ENCODE measurements at regions not wholly inside any gene's neighbourhood (a gene's known extent, or its start where the extent isn't known, plus 50 kb on each side); places are given as distances from the start of the nearest gene placed in this dataset.

- DNase-seq = no peak
Observed at GRCh38 chr15:70547846-70548487, 215.4 kb downstream of the UACA start.

GRCh38 chr15:70545526-70545925, 217.8 kb downstream of the UACA start:
- DNase-seq = no peak

GRCh38 chr15:70541511-70541910, 221.8 kb downstream of the UACA start:
- no peak for DNase-seq

GRCh38 chr15:70539912-70540530, 223.3 kb downstream of the UACA start:
- DNase-seq = no peak

GRCh38 chr15:70539409-70539808, 223.9 kb downstream of the UACA start:
- DNase-seq = no peak

GRCh38 chr15:70538278-70538677, 225.1 kb downstream of the UACA start:
- DNase-seq = no peak

DNA sequence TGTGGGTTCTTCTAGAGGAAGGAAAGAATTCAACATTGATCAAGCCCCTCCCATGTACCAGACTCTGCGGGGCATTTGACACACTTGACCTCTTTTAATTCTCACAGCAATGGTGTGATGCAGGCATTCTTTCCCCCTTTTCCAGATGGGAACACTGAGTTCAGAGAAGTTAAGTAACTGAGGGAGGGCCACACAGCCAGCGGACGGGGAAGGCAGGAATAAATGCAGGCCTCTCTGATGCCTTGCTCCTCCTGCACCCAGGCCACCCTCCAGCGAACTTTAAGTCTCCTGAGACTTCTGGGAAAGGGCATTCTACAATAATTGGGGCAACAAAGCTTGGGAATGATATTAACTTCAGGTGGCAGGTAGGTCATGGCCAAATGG, 227.4 kb downstream of the UACA start:
- no peak for DNase-seq

GRCh38 chr15:70535071-70535954, 228.0 kb downstream of the UACA start:
- DNase-seq = peak in 1 of 2 donors; percentile 23

DNA sequence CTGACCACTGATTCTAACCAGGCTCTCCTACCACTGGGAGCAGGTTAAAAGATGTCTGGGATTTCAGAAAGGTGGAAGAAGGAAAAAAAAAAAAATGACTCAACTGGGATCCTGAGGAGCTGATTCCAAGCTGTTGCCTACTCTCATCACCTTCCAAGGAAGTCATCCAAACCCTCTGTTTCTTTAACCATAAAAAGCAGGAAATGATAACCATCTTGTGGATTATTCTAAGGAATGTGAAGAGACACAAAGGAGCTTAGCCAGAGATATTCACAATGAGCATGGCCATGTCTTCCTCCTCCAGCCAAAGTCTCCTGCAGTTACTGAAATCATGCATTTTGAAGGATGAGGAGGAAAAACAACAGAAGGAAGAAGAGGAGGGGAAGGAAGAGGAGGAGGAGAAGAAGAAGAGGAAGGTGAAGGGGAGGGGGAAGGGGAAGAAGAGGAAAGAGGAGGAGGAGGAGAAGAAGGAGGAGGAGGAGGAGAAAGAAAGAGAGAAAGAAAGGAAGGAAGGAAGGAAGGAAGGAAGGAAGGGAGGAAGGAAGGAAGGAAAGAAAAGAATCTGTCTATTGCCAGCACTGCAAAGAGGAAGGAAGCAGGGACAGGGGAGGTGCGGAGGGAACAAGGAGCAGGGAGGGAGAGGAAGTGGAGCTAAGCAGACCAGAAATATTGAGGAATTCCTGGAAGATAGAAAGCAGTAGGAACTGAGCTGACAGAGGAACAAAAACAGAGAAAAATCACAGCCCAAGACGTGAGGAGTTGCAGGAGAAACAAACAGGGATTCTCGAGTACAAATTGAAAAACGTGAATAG, 229.2 kb downstream of the UACA start:
- DNase-seq = no peak

- DNase-seq = no peak
Observed at GRCh38 chr15:70532531-70533186, 230.7 kb downstream of the UACA start.

- DNase-seq = no peak
Observed at GRCh38 chr15:70531576-70531975, 231.8 kb downstream of the UACA start.

DNA sequence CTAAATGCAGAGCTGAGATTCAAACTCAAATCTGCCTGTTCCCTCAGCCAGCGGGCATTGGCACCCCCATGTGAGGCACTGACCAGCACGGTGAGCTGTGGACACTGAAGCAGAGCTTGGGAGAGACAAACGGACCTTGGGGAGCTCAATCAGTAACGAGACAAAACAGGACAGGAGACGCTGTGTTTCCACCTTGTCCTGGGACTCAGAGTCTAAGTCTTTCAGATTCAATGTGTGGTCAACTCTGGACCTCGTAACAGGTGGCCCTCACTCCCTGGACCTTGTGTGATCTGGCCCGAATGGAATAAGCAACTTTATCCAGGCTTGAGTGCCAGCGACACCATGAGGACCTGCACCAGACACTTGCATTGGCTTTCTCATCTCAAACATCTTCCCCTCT, 232.5 kb downstream of the UACA start:
- no peak for DNase-seq

- no peak for DNase-seq
Observed at GRCh38 chr15:70530503-70530902, 232.9 kb downstream of the UACA start.

DNA sequence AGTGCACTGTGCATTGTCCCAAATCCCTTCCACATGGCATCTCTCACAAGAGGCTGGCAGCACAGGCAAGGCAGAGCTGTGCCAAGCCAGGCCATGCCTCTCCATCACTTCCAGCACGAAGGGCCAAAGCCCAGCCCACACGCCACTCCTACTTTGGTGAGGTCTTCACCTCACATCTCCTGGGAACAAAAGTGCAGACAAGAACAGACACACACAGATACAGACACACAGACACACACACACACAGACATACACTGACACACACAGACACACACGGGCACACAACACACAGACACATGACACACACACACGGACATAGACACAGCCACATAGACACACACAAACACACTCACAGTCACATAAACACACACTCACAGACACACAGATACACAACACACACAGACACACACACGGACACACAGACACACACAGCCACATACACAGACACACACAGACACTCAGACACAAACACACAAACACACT, 233.3 kb downstream of the UACA start:
- DNase-seq = no peak

DNA sequence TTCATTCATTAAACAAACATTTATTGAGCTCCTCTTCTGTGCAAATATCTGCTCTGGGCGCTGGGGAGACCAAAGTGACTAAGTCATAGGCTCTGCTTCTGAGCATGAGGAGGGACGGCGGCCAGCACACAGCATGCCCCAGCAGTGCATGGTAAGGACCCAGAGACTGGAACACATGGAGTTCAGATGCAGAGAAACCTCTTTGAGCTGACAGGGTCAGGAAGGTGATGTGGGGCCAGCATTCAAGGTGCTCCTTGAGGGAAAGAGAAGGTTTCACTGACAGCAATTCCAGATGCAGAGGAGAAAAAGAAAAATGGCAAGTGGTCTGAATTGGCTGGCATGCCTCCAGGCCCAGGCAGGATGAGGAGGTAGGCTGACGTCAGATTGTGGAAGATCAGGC, 234.5 kb downstream of the UACA start:
- DNase-seq = no peak

DNA sequence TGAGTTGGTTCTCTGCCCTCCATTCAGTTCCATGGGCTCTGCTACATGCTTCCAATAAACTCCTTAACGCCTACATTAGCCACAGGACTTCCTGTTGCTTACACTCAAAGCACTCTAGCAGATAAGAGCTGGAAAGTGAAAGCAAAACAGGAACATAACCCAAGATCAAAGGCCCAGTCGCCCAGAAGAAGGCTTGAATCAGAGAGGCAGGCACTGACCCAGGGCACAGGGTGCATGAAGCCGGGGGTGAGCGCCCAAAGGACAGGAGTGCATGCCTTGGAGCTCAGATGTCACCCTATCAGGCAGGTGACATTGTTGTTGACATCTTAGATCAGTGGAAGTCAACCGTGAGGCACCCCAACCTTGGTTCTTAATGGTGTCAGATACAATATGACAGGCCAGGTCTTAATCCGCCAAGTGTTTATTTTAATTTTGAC, 235.1 kb downstream of the UACA start:
- DNase-seq = peak in 1 of 2 donors; percentile 78

GRCh38 chr15:70526974-70527325, 236.4 kb downstream of the UACA start:
- no peak for DNase-seq

DNA sequence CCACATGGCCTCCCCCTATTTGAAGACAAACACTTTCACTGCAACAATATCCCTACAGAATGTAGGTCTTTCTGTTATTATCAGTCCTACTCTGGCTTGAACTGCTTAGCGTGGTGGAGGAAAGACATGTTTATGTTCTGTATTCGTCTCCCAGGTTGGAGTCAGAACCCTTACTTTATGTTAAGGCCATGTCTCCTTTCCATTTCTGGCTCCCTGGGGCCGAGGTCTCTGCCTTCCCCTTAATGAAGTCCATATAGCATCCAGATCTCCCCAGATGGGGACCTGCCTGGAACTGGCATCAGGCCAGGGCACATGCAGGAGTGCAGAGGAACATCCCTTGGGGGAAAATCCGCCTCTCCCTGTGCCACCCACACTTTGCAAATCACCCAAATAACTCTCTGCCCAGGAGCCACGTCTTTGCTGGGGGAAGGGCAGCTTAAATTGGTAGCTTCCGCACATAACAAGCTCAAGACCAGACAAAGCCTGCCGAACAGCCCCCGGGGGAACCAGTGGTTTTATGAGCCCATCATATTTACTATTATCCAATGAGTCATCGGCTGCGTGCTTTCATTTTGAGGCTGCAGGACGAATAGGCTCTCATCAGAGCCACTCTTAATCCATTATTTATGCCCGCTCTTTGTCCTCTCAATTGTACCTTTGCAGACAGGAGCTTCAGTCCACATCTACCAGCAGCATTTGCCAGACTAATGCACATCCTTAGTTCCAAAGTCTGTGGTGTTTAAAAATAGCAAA, 237.0 kb downstream of the UACA start:
- DNase-seq = no peak

GRCh38 chr15:70525551-70525950, 237.8 kb downstream of the UACA start:
- DNase-seq = no peak

- DNase-seq = no peak
Observed at GRCh38 chr15:70524470-70524869, 238.9 kb downstream of the UACA start.

DNA sequence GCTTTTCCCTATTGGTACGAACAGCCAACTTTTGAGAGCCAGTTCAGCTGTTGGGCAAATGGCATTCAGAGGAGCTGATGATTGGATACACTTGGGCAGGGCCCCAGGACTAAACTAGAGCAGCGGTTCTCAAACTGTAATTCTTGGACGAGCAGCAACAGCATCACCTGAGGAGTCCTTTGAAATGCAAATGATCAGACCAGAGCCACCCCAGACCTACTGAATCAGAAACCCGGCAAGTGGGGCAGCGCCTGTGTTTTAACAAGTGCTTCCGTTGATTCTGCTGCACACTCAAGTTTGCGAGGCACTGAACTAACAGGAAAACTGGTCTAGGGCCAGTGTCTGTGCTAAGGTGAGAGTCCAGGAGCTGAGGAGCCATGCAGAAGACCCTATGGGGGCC, 239.7 kb downstream of the UACA start:
- no peak for DNase-seq

- no peak for DNase-seq
Observed at GRCh38 chr15:70523192-70523591, 240.2 kb downstream of the UACA start.

Measured in bone marrow (tissue), 2 donors.